ENCODE measurements at regions not wholly inside any gene's neighbourhood (a gene's known extent, or its start where the extent isn't known, plus 50 kb on each side); places are given as distances from the start of the nearest gene placed in this dataset.

DNA sequence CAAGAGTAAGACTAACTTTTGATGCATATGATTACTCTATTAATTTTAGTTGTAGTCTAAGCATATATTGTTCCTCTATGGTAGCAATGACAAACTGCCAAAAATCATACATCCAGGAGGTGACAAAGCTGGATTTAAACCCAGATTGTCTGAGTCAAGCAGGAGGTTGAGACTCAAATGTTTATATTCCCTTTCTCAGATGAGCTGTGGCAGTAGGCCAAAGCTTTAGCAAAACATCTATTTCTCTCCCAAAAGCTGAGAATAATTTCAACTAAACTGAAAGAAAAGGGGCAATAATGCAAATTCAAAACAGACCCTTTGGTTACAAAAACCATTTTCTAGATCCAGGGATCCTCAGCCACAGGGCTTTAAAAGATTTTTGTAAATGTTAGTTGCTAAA is 173.6 kb downstream of the SEC23A start (continued):
- TF ChIP-seq JUND (IDR thresholded peaks at IDR 0.05; ENCODE audit: low read length) (no peak), RBBP5 (IDR thresholded peaks at IDR 0.05; ENCODE audit: borderline replicate concordance, low read depth, low read length) (no peak)
- TF ChIP-seq, protein P1, sequence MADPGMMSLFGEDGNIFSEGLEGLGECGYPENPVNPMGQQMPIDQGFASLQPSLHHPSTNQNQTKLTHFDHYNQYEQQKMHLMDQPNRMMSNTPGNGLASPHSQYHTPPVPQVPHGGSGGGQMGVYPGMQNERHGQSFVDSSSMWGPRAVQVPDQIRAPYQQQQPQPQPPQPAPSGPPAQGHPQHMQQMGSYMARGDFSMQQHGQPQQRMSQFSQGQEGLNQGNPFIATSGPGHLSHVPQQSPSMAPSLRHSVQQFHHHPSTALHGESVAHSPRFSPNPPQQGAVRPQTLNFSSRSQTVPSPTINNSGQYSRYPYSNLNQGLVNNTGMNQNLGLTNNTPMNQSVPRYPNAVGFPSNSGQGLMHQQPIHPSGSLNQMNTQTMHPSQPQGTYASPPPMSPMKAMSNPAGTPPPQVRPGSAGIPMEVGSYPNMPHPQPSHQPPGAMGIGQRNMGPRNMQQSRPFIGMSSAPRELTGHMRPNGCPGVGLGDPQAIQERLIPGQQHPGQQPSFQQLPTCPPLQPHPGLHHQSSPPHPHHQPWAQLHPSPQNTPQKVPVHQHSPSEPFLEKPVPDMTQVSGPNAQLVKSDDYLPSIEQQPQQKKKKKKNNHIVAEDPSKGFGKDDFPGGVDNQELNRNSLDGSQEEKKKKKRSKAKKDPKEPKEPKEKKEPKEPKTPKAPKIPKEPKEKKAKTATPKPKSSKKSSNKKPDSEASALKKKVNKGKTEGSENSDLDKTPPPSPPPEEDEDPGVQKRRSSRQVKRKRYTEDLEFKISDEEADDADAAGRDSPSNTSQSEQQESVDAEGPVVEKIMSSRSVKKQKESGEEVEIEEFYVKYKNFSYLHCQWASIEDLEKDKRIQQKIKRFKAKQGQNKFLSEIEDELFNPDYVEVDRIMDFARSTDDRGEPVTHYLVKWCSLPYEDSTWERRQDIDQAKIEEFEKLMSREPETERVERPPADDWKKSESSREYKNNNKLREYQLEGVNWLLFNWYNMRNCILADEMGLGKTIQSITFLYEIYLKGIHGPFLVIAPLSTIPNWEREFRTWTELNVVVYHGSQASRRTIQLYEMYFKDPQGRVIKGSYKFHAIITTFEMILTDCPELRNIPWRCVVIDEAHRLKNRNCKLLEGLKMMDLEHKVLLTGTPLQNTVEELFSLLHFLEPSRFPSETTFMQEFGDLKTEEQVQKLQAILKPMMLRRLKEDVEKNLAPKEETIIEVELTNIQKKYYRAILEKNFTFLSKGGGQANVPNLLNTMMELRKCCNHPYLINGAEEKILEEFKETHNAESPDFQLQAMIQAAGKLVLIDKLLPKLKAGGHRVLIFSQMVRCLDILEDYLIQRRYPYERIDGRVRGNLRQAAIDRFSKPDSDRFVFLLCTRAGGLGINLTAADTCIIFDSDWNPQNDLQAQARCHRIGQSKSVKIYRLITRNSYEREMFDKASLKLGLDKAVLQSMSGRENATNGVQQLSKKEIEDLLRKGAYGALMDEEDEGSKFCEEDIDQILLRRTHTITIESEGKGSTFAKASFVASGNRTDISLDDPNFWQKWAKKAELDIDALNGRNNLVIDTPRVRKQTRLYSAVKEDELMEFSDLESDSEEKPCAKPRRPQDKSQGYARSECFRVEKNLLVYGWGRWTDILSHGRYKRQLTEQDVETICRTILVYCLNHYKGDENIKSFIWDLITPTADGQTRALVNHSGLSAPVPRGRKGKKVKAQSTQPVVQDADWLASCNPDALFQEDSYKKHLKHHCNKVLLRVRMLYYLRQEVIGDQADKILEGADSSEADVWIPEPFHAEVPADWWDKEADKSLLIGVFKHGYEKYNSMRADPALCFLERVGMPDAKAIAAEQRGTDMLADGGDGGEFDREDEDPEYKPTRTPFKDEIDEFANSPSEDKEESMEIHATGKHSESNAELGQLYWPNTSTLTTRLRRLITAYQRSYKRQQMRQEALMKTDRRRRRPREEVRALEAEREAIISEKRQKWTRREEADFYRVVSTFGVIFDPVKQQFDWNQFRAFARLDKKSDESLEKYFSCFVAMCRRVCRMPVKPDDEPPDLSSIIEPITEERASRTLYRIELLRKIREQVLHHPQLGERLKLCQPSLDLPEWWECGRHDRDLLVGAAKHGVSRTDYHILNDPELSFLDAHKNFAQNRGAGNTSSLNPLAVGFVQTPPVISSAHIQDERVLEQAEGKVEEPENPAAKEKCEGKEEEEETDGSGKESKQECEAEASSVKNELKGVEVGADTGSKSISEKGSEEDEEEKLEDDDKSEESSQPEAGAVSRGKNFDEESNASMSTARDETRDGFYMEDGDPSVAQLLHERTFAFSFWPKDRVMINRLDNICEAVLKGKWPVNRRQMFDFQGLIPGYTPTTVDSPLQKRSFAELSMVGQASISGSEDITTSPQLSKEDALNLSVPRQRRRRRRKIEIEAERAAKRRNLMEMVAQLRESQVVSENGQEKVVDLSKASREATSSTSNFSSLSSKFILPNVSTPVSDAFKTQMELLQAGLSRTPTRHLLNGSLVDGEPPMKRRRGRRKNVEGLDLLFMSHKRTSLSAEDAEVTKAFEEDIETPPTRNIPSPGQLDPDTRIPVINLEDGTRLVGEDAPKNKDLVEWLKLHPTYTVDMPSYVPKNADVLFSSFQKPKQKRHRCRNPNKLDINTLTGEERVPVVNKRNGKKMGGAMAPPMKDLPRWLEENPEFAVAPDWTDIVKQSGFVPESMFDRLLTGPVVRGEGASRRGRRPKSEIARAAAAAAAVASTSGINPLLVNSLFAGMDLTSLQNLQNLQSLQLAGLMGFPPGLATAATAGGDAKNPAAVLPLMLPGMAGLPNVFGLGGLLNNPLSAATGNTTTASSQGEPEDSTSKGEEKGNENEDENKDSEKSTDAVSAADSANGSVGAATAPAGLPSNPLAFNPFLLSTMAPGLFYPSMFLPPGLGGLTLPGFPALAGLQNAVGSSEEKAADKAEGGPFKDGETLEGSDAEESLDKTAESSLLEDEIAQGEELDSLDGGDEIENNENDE (IDR thresholded peaks at IDR 0.05; ENCODE audit: insufficient replicate concordance, low read length): no peak

All from H1 (cell line).